ENCODE measurements at regions not wholly inside any gene's neighbourhood (a gene's known extent, or its start where the extent isn't known, plus 50 kb on each side); places are given as distances from the start of the nearest gene placed in this dataset.

DNA sequence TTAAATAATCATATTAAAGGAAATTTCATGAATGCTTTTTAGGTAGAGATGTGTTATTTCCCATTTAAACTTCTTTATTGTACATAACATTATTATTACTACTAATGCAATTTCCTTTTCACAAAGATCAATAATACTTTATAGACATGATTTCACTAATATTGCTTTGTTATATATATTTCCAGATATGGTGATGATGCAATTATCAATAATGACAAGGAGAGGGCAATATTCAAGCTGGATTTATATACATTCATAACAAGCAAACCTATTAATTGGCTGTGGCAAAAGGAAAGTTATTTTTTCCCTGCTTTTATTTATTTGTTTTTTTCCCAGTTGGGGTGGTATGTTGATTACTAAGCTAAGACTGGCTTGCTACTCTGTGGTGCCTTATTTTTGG lies 113.5 kb downstream of the RAP2B start:
- TF ChIP-seq, protein P1, sequence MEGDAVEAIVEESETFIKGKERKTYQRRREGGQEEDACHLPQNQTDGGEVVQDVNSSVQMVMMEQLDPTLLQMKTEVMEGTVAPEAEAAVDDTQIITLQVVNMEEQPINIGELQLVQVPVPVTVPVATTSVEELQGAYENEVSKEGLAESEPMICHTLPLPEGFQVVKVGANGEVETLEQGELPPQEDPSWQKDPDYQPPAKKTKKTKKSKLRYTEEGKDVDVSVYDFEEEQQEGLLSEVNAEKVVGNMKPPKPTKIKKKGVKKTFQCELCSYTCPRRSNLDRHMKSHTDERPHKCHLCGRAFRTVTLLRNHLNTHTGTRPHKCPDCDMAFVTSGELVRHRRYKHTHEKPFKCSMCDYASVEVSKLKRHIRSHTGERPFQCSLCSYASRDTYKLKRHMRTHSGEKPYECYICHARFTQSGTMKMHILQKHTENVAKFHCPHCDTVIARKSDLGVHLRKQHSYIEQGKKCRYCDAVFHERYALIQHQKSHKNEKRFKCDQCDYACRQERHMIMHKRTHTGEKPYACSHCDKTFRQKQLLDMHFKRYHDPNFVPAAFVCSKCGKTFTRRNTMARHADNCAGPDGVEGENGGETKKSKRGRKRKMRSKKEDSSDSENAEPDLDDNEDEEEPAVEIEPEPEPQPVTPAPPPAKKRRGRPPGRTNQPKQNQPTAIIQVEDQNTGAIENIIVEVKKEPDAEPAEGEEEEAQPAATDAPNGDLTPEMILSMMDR (conservative IDR thresholded peaks at IDR 0.05; ENCODE audit: low read depth, low read length) = no peak
- no peak for TF ChIP-seq EZH2 (IDR thresholded peaks at IDR 0.05; ENCODE audit: borderline replicate concordance, low read depth, low read length, poor library complexity, severe bottlenecking)
